Sciatic nerve (tissue), 2 donors: ENCODE measurements at regions not wholly inside any gene's neighbourhood (a gene's known extent, or its start where the extent isn't known, plus 50 kb on each side); places are given as distances from the start of the nearest gene placed in this dataset.

Experiments
- ATAC-seq: fragments of 200-7000 bp; cut with Tn5 transposase; one replicate; pipeline ENCODE4 v1.9.1; 2020; ENCODE audit warnings: mild to moderate bottlenecking, moderate library complexity
- DNase-seq: peaks from one replicate; pipeline ENCODE4 v3.0.0-alpha.2; 2020; ENCODE audit warnings: low spot score
- intact Hi-C: fragments of 100-400 bp; cut with DNase I; formaldehyde crosslinking; loops from one replicate; pipeline ENCODE4 v1.14.2; 2022
- donor health status: DM: no; HTN: no; CAD: no.
- donor health status: DM: no; HTN: no; CAD: no.

DNA sequence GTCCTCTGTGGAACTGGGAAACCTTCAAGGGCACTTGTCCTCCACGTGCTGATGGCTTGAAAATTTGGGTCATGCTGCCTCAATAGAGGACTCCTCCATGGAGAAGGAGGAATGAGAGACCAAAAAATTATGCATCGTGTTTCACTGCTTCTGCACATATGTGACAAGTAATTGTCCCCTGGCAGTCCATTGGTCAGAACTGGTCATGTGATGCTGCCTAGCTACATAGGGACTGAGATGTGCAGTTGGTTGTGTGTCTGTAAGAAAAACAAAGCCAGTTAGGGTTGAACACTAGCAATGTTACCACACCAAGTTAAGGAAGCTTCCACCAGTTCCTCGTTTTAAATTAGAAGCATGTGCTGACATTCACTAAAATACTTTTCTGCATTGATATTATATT is 201.9 kb upstream of the ANKH start:
- DNase-seq (no peak), ATAC-seq (no peak)
- intact Hi-C loops: no loop called here

DNA sequence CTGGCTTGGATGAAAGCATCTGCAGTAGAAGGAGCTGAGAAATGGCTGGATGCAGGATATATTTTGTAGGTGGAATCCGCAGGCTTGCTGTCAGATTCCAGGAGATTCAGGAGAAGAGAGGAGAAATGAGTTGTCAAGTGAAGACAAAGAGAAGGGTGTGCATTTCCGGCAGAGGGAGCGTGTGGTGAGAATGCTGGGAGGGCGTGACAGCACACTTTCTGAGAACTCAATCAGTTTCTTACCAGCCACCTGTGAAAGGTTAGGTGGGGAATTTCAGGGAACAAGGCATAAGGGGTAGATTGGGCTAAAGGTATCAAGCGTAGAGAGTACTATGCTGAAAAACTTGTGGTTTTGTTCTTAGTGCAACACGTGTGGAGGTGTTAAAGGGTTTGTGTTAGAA is 199.3 kb upstream of the ANKH start:
- DNase-seq: no peak
- intact Hi-C loops: no loop called here
- no peak for ATAC-seq

DNA sequence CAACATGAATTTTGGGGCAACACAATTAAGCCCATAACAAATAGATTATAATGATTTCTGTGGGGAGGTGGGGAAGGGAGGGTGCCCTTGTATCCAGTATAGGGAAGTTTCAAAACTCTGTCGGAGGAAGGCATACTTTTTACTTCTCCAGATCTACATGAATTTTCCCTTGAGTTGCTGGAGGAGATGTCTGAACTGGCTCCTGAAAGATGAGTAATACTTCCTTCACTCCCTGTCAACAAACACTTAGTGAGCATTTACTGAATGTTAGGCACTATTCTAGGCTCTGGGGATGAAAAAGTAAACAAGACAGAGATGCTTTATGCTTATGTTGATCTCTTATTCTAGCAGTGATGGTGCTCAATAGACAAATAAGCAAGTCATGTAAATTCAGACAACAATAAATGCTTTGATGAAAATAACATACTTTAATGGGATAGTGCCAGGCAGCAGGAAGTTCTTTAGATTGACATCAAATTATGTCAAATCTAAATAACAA is 197.9 kb upstream of the ANKH start:
- ATAC-seq: no peak
- intact Hi-C loops: no loop called here

DNA sequence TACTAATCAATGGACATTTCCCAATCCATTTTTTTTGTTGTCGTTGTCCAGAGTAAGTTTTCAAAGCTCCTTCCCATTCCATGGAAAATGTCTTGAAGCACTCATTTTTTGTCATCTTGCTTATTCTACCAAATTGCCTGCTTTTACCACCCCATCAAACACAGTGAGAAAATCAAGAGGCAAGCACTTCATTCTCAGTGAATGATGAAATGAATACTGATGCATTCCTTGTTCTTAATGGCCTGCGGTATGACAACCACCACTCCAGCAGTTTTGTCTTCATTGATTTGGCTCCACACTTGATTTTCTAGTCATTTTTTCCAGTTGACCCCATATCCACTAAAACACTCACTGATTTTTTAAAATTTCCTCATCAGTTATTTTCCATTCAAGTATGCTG is 193.5 kb upstream of the ANKH start:
- DNase-seq (no peak), ATAC-seq (no peak)
- intact Hi-C loops: no loop called here

More for the DNA sequence above, 197.9 kb upstream of the ANKH start:
- DNase-seq: no peak

DNA sequence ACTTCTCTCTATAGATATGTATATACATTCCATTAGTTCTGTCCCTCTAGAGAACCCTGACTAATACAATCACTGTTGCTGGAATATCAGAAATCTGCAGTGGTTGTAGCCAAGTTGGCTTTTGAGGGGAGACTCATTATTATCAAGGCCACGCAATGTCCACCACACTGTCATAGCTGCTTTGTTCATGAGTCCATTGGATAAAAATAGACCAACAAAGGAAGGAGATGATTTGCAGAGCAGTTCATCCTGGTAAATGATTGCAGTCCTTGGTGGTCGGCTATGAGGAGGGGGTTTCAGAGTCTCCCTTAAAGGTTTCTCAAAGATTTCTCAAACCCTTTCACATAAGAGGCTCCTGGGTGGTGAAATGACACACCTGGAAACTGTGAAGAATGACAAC is 192.8 kb upstream of the ANKH start:
- ATAC-seq: no peak
- DNase-seq: no peak
- intact Hi-C loops: no loop called here

DNA sequence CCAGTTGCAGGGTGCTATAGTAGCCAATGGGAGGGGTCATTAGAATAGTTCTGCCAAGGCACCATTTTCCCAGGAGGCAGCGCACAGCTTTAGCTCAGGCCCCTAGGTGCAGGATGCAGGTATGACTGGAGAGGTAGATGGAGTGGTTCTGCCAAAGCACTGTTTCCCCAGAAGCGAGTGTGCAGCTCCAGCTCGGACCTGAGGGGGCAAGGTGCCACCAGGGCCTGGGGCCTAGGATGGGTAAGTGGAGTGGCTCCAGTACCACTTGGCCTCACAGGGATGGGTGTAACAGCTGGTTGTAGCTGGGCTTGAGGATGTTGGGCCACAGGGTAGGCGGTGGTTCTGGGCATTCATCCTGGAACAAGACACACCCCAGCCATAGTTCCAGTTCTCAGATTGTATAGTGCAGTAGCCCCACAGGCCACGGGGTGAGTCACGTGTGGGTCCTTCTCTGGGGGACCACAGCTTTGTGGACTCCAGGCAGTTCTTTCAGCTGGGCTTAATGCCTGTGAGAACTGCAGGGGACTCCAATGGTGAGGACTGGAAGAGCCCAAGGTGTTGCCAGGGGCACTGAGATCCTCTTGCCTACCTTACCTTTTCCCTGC is 185.5 kb upstream of the ANKH start:
- no peak for ATAC-seq
- intact Hi-C loops: no loop called here
- DNase-seq: no peak

DNA sequence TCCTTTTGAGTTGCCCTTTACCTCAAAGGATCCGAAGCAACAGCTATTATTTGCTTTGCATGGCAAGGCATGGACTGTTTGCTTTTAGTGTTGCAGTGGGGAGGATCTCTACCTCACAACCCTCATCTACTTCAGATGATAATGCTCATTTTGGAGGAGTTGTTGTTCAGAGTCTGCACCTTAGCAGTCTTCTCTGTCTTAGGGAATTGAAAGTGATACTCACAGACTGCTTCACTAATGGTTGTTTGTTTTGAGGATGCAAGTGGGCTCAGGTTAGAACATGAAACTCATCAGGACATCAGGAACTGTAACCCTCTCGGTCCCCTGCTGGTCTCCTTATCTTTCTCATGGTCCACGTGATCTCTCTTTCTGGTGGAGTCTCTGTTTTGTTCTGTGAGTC is 172.9 kb upstream of the ANKH start:
- intact Hi-C loops: no loop called here
- ATAC-seq (no peak), DNase-seq (no peak)

DNA sequence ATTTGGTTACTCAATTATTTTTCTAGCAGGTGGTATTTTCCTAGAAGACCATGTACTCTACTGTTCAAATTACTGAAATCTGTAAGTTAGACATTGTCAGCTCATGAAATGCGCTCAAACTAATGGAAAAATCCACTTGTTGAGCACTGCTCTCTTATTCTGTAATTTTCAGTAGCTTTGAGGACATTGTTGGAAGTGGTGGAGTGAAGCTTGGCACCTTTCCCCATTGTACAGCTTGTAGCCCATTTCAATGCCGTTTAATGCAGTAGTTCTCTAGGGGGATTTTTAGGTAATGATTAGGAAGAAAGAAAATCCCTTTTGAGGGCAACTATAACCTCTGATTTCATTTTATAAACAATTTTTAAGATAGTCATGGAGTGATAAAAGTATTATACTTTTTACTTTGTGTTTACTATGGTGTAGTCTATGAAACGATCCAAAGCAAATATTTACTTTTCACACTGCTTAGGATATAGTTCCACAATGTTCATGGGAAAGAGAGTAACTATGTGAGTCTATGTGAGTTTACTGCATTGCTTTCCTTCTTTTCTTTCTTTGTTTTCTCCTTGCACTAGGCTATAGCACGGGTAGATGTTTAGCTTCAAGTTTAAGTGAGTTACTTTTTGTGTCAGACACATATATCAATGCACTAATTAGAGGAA is 165.8 kb upstream of the ANKH start:
- intact Hi-C loops: no loop called here
- DNase-seq (no peak), ATAC-seq (no peak)

DNA sequence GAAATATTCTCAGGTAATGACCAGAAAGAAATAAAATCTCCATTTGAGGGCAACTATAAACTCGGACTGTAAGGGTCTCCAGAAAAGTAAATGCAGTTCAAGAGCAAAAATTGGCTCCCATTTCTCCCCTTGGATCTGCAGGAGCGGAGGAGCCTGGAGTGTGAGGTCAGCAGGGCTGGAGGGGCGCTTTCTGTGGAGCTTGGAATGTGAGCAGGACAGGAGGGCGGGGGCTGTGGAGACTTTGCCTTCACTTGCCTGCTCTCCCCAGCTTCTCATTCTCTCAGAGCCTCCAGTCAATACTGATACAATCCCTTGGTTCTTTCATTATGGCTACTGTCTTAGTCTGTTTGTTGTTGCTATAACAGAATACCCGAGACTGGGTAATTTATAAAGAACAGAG is 162.8 kb upstream of the ANKH start:
- DNase-seq (no peak), ATAC-seq (no peak)
- intact Hi-C loops: no loop called here

DNA sequence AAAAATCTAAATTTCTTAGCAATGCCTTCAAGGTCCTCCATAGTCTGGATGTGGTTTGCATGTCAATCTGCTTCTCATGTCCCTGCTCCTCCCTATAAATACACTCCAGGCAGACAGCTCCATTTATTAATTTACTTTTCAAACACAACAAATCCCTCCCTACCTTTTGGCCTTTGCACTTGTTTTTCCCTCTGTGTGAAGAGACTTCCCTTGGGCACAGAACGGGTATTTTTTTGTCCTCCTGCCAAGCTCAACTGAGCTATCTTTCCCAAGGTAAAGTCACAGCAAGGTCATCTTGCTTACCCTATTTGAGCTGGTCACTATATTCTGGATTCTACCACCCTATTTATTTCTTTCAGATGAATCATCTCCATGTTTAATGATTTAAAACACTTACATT is 159.6 kb upstream of the ANKH start:
- DNase-seq: no peak
- intact Hi-C loops: no loop called here
- no peak for ATAC-seq

DNA sequence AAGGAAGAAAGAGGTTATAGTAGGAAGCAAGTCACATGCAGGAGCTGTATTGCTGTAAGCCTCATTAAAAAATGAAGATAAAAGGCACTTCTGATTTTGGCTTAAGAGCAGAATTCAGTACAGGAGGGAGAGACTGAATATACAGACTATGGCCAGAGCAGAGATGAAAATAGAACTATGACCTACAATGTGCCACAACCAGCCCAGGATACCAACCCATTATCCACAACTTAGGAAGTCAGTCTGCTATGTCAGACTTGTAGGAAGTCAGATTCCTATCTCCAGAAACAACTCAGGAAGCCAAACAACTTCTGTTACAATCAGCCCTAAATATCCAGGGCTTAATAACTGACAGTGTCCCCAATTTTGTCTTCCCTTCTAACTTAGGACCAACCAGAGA is 156.2 kb upstream of the ANKH start:
- ATAC-seq (no peak), DNase-seq (no peak)
- intact Hi-C loops: no loop called here

DNA sequence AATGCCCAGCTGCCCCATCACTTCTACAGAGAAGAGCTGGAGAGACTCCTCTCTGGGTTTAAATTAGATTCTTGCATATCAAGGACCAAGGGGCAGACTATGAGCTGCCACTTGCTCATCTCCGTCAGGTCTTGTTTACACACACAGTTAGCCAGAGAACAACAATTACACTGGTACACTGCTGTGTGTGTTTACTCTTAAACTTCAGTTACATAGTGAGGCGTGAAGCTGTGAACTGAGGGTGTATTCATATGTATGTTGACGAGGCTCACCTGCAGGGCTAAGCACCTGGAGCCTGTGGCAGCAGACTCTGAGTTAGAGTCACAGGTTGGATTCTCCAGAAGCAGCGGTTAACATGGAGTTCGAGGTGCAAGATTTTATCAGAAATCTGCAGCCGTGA is 155.4 kb upstream of the ANKH start:
- intact Hi-C loops: no loop called here
- DNase-seq: no peak
- ATAC-seq: no peak

DNA sequence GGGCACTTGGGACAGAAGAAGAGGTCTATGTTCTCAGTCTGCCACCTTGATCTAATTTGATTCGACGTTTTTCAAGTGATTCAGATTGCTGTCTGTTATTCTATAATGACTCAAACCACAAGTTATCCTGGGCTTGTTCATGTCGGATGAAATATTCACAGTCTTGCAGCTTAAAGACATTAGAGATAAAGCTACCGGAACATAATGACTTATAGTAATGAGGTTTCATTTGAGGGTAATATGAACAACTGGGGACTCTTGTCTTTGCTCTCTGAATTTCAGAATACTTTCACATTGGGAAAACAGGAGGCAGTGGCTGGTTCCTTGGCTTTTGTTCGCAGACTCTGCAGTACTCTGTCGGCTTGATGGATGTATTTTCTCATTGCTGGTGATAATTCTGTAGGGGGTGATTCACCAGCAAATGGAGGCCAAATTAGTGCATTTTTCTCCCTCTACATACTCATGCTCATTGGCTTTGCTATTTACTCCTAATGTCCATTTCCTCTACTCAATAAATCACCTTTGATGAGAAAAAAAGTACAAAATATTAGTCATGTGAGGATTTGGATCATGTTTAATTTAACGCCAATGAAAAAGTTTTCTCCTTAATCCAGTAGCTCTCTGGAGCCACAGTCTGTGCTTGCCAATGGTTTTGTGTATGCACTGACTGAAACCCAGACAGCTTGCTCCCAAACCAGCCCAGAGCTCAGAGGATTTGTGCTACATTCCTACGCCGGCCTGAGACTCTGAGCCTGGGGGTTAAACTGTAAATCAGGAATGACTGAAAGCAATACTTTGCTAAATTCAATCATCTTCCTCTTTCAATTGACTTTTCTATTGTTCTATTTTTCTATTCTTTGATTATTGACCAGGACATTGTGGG is 154.7 kb upstream of the ANKH start:
- intact Hi-C loops: no loop called here
- ATAC-seq: no peak
- no peak for DNase-seq

DNA sequence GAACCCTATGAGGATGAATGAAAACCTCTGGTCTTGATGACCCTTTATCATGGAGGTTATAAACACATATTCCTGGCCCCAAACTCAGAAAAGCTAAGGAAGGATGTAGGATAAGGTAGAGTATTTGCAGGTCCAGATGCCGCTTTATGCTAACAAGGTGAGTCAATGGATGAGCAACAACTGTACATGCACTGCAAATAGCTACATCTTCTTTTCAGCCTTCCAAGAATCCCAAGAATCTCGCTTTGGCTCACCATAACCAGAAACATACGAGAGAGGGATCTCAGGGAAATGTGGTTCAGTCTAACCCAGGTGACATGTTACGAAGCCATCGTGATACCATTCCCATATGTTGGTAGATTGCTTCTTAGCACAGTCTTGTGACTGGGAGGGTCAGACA is 152.3 kb upstream of the ANKH start:
- intact Hi-C loops: no loop called here
- ATAC-seq (no peak), DNase-seq (no peak)

DNA sequence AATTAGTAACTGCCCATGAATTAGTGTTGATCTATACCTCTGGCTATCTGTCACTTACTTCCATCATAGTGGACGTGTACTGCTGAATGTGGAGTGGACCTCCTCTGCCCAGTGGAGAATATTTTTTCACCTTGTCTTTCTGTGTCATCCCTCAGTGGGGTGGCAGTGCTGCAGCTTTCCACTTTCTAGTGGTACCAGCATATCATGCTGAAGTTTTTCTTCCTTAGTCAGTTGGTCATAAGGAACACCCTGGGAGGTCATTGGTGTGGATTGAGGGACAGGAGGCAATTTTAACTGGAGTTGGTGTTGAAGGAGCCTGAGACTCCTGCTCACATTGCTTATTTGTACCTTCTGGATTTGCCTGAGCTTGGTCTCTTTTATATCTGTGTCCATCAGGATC is 151.7 kb upstream of the ANKH start:
- ATAC-seq (no peak), DNase-seq (no peak)
- intact Hi-C loops: no loop called here

DNA sequence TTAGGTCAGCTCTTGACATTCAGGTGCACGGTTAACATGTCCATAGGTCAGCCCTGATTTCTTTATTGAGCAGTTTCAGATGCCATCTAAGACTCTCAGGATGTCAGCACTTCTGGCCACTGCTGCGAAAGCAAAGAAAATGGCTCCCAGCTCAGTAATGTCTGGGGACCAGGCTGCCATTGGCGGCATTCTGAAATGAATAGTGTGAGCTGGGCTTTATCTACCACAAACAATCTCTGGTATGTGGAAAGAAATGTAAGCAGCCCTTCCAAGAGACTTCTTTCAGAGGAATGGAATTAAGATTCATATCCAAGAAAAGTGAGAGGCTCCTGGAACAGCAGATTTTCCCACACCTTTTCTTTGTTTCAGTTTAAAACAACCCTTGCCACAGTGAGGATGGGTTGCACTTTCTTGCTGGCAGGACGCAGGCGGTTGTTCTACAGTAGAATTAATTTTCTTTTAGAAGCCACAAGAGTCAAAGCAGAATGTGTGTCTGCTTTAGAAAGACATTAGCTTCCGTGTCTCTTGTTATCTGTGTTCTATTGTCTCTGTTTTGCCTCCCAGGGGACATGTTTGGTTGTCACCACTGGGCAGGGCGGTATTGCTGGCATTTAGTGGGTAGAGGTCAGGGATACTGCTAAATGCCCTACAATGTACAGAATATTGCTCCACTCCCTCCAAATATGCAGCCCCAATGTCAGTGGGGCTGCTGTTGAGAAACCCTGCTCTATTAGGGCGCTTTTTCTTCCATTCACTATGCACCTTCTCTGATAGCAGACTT is 149.9 kb upstream of the ANKH start:
- DNase-seq: no peak
- ATAC-seq: peak; percentile 64
- intact Hi-C loops: no loop called here

DNA sequence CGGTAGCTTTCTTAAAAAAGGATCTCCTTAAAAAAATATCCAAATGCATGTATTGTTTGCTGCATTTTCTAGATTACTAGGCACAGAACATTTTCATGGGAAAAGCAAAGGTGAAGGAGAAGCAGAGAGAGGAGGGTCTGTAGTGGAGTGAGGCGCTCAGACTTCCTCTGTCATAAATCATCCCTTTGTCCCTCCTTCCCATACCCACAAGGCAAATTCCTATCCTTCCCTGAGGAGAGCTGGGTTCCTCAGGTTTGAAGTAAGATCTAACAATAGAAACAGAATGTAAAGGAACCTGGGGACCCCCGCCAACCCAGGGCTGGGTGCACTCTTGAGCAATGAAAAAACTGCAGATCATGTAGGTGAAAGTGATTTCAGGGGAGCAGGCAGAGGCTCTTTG is 149.2 kb upstream of the ANKH start:
- ATAC-seq (no peak), DNase-seq (no peak)
- intact Hi-C loops: no loop called here

DNA sequence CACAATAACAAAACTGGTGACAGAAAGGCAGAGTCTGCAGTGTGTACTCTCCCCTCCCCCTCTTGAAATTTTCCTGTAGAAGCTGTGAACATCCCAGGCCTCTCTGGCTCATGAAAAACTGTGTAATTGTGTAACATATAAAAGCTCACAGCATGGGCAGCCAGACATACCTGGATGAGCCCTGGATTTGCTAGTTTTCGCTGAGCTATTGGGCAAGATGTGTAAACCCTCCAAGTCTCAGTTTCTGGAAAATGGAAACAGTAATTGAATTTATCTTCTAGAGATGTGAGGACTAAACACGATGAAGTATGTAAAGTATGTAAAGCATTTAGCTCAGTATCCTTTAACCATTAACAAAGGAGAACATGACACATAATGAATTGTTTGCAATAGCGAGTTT is 143.2 kb upstream of the ANKH start:
- no peak for ATAC-seq
- intact Hi-C loops: no loop called here
- DNase-seq: no peak

DNA sequence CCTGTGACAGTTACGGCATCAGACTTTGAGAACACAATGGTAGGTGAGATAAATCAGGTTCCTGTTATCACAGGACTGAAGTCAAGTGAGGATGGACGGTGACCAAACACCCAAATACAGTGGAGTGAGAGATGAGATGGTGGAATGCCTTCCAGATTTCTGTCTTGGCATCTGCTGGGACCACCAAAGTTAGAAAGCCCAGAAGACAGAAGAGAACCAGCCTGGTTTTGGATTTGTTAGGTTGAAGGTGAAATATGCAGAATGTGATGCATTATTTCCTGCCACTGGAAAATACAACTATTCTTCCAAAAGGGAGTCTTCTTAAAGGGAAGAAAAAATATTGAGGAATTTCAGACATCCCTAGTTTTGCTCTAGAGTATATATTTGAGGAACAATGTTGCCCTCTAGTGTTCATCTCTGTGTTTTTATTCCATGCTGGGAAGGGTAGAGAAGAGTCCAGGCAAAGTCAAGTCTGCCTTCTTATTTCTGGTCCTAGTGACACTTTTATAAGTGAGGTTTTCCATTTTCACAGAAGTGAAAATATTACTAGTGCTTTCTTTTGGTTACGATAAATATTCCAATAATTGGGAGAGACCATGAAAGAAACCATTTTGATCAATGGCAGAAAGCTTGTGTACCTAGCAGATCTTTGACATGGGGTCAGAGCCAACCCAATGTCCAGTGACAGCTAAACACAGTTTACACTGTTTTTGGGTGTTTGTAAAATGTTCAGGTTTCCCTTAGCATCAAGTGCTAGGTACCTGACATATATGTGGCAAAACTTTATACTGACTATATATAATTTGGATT is 142.3 kb upstream of the ANKH start:
- DNase-seq (no peak), ATAC-seq (peak; percentile 91)
- intact Hi-C loops: no loop called here
